T-helper 2 cell treated with Interferon-gamma antibody and Interleukin-4, amounts not matched to agents 5 μg/mL and 100 μg/mL, for 36 hours (primary cell): ENCODE measurements at regions not wholly inside any gene's neighbourhood (a gene's known extent, or its start where the extent isn't known, plus 50 kb on each side); places are given as distances from the start of the nearest gene placed in this dataset.

ENCODE experiments used
- DNase-seq: peaks from one replicate; pipeline ENCODE4 v3.0.0; 2021; ENCODE audit warnings: low spot score
- H3K27ac Mint-ChIP-seq: one replicate; pipeline ENCODE4 v1.8.0; 2021; ENCODE audit warnings: mild to moderate bottlenecking, mixed read lengths
- H3K27me3 Mint-ChIP-seq: one replicate; pipeline ENCODE4 v1.8.0; 2021; ENCODE audit warnings: low read depth, mixed read lengths
- H3K36me3 Mint-ChIP-seq: one replicate; pipeline ENCODE4 v1.8.0; 2021; ENCODE audit warnings: low read depth, mixed read lengths
- H3K4me1 Mint-ChIP-seq: one replicate; pipeline ENCODE4 v1.8.0; 2021; ENCODE audit warnings: low read depth, mixed read lengths
- H3K4me3 Mint-ChIP-seq: one replicate; pipeline ENCODE4 v1.8.0; 2022; ENCODE audit warnings: mild to moderate bottlenecking, moderate library complexity, mixed read lengths
- H3K9me3 Mint-ChIP-seq: one replicate; pipeline ENCODE4 v1.8.0; 2021; ENCODE audit warnings: mixed read lengths

DNA sequence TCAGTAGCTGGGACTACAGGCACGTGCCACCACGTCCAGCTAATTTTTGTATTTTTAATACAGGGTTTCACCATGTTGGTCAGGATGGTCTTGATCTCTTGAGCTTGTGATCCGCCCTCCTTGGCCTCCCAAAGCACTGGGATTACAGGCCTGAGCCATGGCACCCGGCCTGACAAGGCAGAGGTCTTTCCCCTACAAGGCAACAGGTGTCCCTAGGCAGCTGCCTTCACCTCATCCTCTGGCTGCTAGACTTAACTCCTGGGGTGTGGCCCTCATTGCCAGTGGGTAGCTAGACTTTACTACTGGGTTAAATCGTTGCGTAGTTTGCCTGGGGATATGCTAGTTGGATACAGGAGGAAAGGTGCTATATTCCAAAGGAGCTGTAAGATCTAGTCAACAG, 81.4 kb downstream of the CHRD start:
- no peak overlapping the region for H3K4me3 Mint-ChIP-seq
- H3K27ac Mint-ChIP-seq, result no peak overlapping the region
- no peaks in the 10 kb centered on the region for H3K36me3 Mint-ChIP-seq
- H3K4me1 Mint-ChIP-seq, result no peaks in the 10 kb centered on the region
- DNase-seq, result no peak
- H3K27me3 Mint-ChIP-seq, result peaks cover 9% of the 10 kb centered on the region
- no peaks in the 10 kb centered on the region for H3K9me3 Mint-ChIP-seq

DNA sequence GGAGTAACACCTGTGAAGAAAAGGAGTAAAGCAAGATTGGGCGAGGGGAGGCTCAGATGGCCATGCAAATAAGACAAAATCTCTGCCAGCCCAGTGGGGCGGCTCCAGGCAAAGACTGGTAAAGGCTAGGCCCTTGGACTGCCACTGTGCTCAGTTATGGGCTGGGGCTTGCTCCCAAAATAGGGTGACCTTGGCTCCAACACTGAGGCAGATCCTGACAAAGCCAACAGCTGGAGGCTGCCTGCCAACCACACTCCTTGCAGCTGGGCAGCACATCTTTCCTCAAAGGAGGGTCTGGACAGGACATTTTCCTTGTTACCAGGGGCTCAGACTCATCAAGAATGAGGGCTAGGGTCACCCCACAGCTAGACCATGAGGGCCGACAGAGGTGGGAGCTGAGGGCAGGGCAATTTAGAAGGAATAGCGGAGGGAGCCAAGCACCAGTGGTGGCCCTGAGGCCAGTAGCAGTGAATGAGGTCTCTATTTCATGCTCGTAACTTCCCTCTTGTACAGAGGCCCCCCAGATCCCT, 86.1 kb downstream of the CHRD start:
- Mint-ChIP-seq H3K9me3 (no peaks in the 10 kb centered on the region), H3K27me3 (peaks cover 16% of the 10 kb centered on the region), H3K4me1 (peaks cover 4% of the 10 kb centered on the region), H3K36me3 (no peaks in the 10 kb centered on the region), H3K27ac (no peak overlapping the region), H3K4me3 (no peak overlapping the region)
- DNase-seq, result no peak

DNA sequence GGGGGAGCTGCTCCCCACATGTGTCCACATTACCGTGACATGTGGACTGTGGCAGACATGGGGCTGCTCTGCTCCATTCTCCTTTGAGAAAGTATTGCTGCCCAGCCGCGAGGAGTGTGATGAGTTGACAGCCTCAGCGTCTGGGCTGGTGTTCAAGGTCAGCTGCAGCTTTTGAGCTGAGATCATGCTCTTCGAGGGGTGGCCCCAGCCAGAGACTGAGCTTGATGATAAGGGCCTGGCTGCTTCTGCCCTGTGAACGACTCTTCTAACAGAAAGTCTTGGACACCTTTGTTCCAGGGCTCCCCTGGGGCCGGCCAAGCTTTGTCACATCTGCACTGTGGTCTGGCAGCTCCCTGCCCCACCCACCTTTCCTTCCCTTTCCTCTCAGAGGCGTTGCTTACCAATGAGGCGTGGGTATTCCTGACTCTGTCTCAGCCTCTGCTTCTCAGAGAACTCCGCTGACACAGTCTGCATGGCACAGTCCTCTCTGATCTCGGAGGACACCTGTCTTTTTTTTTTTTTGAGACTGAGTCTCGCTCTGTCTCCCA, 86.6 kb downstream of the CHRD start:
- H3K4me3 Mint-ChIP-seq, result no peak overlapping the region
- no peaks in the 10 kb centered on the region for H3K9me3 Mint-ChIP-seq
- H3K4me1 Mint-ChIP-seq, result peaks cover 7% of the 10 kb centered on the region
- no peaks in the 10 kb centered on the region for H3K36me3 Mint-ChIP-seq
- peaks cover 14% of the 10 kb centered on the region for H3K27me3 Mint-ChIP-seq
- H3K27ac Mint-ChIP-seq, result no peak overlapping the region
- no peak for DNase-seq

DNA sequence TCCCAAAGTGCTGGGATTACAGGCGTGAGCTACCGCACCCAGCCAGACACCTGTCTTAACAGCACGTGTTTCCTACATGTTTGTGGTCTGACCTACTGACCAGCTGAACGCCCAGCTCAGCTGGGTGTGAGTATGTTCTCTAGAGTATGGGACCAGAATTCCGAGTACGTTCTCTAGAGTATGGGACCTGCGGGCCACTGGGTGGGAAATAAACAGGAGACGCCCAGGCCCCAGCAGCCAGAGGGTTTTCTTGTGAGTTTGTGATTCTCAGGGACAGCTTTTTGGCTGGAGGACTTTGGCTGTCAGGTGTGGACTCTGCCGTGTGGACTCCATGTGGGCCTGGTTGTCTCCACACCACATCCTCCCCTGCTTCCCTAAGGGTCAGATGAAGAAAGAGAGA, 87.3 kb downstream of the CHRD start:
- Mint-ChIP-seq H3K36me3 (no peaks in the 10 kb centered on the region), H3K27me3 (peaks cover 10% of the 10 kb centered on the region), H3K27ac (no peak overlapping the region), H3K9me3 (no peaks in the 10 kb centered on the region), H3K4me1 (peaks cover 13% of the 10 kb centered on the region), H3K4me3 (no peak overlapping the region)
- no peak for DNase-seq

DNA sequence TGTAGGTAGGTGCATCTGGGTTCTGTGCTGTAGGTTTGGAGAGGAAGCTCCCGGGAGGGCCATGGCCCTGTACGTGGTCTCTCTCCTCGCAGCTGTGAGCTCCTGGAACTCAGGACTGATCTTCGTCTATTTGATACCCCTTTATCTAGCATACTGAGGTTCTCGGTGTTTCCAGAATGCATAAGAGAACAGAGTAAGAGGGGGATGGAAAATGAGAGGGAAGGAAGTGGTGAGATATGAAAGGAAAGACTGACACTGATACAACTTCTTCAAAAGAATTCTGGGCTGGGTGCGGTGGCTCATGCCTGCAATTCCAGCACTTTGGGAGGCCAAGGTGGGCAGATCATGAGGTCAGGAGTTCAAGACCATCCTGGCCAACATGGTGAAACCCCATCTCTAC, 90.7 kb downstream of the CHRD start:
- Mint-ChIP-seq H3K4me3 (no peak overlapping the region), H3K4me1 (peaks cover 22% of the 10 kb centered on the region), H3K27ac (no peak overlapping the region), H3K9me3 (no peaks in the 10 kb centered on the region), H3K27me3 (peaks cover 24% of the 10 kb centered on the region), H3K36me3 (no peaks in the 10 kb centered on the region)
- DNase-seq, result no peak

DNA sequence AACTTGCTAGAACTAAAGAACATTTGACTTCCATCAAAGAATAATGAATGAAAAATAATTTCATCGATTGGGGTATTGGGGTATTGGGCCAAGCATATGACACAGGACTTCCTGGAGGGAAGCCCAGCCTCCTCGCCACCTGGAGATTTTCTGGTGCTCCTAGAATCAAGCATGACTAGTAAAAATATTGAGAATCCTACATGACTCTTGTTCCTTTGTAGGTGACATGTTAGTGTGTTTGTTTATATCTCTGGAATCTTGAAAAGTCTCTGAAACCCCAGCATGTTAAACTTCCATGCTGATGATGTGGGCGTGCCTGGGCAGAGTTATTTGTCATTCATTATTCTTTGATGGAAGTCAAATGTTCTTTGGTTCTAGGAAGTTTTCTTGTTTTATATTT, 90.1 kb upstream of the EPHB3 start:
- peaks cover 22% of the 10 kb centered on the region for H3K4me1 Mint-ChIP-seq

DNA sequence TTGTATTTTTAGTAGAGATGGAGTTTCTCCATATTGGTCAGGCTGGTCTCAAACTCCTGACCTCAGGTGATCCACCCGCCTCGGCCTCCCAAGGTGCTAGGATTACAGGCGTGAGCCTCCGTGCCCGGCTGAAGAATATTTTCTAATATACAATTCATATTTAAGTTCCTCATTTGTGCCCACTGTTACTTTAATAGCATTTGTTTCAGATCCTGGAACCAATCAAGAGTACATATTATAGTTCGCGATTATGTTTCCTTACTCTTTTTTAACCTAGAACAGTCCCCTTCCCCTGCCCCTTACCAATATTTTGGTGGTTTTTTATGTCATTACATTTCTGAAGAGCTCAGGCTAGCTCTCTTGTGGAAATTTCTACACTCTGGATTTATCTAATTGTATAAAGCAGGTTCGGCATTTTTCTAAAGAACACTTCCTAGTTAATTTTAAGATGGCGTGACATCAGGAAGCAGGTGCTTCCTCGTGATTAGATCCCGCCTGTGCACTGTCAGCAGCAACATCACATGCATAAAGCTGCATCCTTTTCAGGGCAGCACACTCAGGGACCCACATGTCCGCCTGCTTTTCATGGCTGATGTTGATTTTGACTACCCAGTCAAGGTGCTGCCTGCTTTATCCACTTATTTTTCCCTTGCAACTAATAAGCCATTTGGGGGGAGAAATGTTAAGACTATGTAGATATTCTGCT, 88.7 kb upstream of the EPHB3 start:
- DNase-seq, result no peak
- peaks cover 22% of the 10 kb centered on the region for H3K4me1 Mint-ChIP-seq
- no peaks in the 10 kb centered on the region for H3K9me3 Mint-ChIP-seq
- no peak overlapping the region for H3K27ac Mint-ChIP-seq
- H3K27me3 Mint-ChIP-seq, result peaks cover 32% of the 10 kb centered on the region
- no peaks in the 10 kb centered on the region for H3K36me3 Mint-ChIP-seq
- H3K4me3 Mint-ChIP-seq, result no peak overlapping the region

More for the DNA sequence above, 90.1 kb upstream of the EPHB3 start:
- no peaks in the 10 kb centered on the region for H3K9me3 Mint-ChIP-seq
- no peak overlapping the region for H3K4me3 Mint-ChIP-seq
- DNase-seq, result no peak
- no peak overlapping the region for H3K27ac Mint-ChIP-seq
- H3K36me3 Mint-ChIP-seq, result no peaks in the 10 kb centered on the region
- H3K27me3 Mint-ChIP-seq, result peaks cover 31% of the 10 kb centered on the region

DNA sequence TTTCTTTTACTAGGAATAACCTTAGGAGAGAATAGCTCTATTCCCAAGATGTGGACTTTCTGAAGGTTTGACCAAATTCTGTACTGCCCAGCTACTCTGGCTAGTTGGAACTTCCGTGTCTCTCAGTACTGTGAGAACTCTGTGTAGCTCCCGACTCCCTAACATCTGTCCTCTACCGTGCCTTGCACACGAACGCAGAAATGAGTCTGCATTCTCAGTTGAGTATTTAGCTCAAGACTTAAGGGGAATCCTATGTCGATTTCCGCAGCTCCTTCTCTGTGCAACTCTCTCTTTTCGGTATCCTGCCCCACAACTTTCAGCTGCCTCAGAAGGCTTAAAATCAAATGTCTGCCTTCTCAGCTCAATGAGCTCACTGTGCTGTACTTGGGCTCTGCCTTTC, 86.7 kb upstream of the EPHB3 start:
- Mint-ChIP-seq H3K9me3 (no peaks in the 10 kb centered on the region), H3K27ac (no peak overlapping the region), H3K27me3 (peaks cover 38% of the 10 kb centered on the region), H3K36me3 (no peaks in the 10 kb centered on the region), H3K4me1 (peaks cover 22% of the 10 kb centered on the region), H3K4me3 (no peak overlapping the region)
- DNase-seq, result no peak

DNA sequence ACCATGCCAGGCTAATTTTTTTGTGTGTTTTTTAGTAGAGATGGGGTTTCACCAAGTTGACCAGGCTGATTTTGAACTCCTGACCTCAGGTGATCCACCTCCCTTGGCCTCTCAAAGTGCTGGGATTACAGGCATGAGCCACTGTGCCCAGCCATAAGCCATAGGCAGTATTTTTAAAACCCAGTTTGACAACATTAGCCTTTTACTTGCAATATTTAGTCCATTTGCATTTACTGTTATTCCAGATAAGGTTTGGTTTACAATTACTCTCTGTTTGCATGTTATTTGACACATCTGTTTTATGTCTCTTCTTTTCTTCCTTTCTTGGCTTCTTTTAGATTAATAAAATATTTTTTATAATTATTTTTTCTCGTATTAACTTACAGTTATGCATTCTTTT, 83.6 kb upstream of the EPHB3 start:
- no peaks in the 10 kb centered on the region for H3K36me3 Mint-ChIP-seq
- H3K27ac Mint-ChIP-seq, result no peak overlapping the region
- H3K9me3 Mint-ChIP-seq, result no peaks in the 10 kb centered on the region
- H3K27me3 Mint-ChIP-seq, result peaks cover 36% of the 10 kb centered on the region
- H3K4me1 Mint-ChIP-seq, result peaks cover 6% of the 10 kb centered on the region
- H3K4me3 Mint-ChIP-seq, result no peak overlapping the region
- no peak for DNase-seq

DNA sequence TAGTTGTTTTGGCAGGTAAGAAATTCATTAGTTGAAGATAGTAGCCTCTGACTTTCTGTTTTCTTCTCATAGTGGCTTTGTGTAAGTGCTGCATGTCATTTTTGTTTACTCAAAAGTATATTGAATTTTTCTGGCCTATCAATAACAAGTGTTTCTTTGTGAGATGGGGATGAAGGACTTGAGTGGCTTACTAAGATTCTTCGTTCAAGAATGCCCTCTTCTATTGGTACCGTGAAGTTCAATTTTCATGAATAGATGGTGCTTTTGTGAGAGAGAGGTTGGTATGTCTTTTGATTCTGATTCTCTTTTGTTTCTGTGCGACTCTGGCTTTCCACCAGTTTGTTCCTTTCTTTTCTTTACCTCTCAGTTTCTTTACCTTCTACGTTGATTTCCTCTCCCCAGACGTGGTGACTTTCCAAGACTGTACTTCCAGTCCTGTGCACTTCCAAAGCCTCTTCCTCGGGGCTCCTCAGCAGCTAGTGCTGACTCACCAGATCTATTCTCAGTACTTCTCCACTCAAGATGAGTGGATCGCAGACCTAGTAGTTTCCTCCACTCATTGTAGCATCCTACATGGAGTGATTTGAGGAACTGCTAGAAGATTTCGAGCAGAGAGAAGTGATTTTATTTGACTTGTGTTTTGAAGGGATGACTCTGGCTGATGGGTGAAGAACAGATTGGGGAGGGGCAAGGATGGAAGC, 82.0 kb upstream of the EPHB3 start:
- no peaks in the 10 kb centered on the region for H3K4me1 Mint-ChIP-seq
- no peak overlapping the region for H3K4me3 Mint-ChIP-seq
- no peak for DNase-seq
- H3K9me3 Mint-ChIP-seq, result no peaks in the 10 kb centered on the region
- H3K27ac Mint-ChIP-seq, result no peak overlapping the region
- H3K27me3 Mint-ChIP-seq, result peaks cover 26% of the 10 kb centered on the region
- H3K36me3 Mint-ChIP-seq, result no peaks in the 10 kb centered on the region

DNA sequence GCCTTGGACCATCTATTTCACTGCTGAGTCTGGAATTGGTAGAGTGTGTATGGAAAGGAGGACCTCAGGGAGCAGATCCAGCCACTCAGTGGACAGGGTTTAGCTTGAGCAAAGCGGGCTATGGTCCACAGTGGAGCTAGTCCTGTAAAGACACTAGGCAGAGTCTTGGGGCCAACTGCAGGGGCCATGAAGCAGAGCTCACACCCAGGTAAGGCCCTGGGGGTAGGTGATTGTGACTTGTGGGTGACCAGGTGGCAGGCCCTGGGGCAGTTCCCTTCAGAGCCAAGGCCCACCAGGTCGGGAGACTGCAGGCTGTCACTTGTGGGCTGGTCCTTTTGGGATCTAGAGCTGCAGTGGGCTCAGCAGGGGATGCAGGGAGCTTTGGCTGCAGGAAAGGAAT, 80.8 kb upstream of the EPHB3 start:
- Mint-ChIP-seq H3K27me3 (peaks cover 18% of the 10 kb centered on the region), H3K9me3 (no peaks in the 10 kb centered on the region), H3K27ac (no peak overlapping the region), H3K4me1 (no peaks in the 10 kb centered on the region), H3K36me3 (no peaks in the 10 kb centered on the region), H3K4me3 (no peak overlapping the region)
- no peak for DNase-seq

DNA sequence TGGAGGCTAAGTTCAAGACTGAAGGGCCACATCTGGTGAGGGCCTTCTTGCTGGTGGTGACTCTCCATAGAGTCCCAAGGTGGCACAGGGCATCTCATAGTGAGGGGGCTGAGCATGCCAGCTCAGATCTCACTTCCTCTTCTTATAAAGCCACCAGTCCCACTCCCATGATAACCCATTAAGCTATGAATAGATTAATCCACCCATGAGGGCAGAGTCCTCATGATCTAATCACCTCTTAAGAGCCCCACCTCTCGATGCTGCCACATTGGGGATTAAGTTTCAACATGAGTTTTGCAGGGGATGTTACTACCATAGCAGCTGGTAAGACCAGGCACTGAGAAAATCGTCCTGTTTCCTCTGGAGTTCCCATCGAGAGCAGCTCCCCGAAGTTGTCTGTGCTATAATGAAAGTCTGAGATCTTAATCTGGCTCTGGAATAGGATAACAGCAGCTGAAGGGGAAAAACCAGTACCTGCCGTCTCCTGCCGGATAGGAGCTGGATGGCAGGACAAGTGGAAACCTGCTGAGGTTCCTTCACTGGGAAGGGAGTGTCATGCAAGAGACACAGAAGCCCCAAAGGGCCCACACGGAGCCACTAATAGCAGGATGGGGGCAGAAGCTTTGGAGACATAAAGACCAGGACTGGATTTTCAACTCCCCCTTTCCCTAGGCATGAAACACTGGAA, 79.5 kb upstream of the EPHB3 start:
- H3K9me3 Mint-ChIP-seq, result no peaks in the 10 kb centered on the region
- DNase-seq, result no peak
- no peaks in the 10 kb centered on the region for H3K36me3 Mint-ChIP-seq
- peaks cover 7% of the 10 kb centered on the region for H3K27me3 Mint-ChIP-seq
- no peak overlapping the region for H3K4me3 Mint-ChIP-seq
- no peaks in the 10 kb centered on the region for H3K4me1 Mint-ChIP-seq
- no peak overlapping the region for H3K27ac Mint-ChIP-seq

DNA sequence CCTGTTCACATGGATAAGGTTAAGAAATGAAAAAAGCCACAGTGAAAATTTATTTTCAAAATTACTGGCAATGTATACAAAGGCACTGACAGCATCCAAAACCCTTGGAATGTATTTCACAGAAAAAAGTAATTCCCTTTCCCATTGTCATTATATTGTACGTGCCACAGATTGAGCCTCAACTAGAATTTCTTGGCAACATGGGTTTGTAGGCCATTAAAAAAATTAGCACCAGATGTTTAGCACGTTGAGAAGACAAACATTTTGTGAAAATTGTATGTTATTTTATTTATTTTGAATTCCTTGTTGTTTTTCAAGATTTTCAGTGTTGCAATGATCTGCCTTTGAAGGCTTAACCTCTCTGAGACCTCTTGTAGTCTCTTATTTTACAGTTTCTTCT, 76.3 kb upstream of the EPHB3 start:
- H3K4me1 Mint-ChIP-seq, result no peaks in the 10 kb centered on the region
- H3K4me3 Mint-ChIP-seq, result no peak overlapping the region
- H3K27ac Mint-ChIP-seq, result no peak overlapping the region
- H3K27me3 Mint-ChIP-seq, result peaks cover 17% of the 10 kb centered on the region
- no peaks in the 10 kb centered on the region for H3K36me3 Mint-ChIP-seq
- H3K9me3 Mint-ChIP-seq, result no peaks in the 10 kb centered on the region
- DNase-seq, result no peak

DNA sequence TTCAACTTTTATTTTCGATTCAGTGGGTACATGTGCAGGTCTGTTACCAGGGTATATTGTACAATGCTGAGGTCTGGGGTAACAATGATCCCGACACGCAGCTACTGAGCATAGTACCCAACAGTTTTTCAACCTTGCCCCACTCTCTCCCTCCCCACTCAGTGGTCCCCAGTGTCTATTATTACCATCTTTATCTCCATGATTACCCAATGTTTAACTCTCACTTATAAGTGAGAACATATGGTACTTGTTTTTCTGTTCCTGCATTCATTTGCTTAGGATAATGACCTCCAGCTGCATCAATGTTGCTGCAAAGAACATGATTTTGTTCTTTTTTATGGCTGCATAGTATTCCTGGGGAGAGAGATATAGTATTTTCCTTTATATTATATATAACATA, 75.7 kb upstream of the EPHB3 start:
- H3K4me1 Mint-ChIP-seq, result no peaks in the 10 kb centered on the region
- H3K36me3 Mint-ChIP-seq, result no peaks in the 10 kb centered on the region
- DNase-seq, result no peak
- no peak overlapping the region for H3K27ac Mint-ChIP-seq
- H3K27me3 Mint-ChIP-seq, result peaks cover 23% of the 10 kb centered on the region
- no peaks in the 10 kb centered on the region for H3K9me3 Mint-ChIP-seq
- H3K4me3 Mint-ChIP-seq, result no peak overlapping the region
